GM20431 (cell line): ENCODE measurements at regions not wholly inside any gene's neighbourhood (a gene's known extent, or its start where the extent isn't known, plus 50 kb on each side); places are given as distances from the start of the nearest gene placed in this dataset.
"Not testable (repeated sequence)": the region's sequence is repeated elsewhere in the genome, so short reads cannot be mapped to it uniquely, and the experiment has no call there.

Experiments used
- in situ Hi-C: fragments of 300-500 bp; cut with MseI, MboI; formaldehyde crosslinking; loops from one replicate; pipeline ENCODE4 v1.15.0; 2020; ENCODE audit warnings: low sequenced_read_pairs; ENCODE audit not compliant: unreplicated experiment

DNA sequence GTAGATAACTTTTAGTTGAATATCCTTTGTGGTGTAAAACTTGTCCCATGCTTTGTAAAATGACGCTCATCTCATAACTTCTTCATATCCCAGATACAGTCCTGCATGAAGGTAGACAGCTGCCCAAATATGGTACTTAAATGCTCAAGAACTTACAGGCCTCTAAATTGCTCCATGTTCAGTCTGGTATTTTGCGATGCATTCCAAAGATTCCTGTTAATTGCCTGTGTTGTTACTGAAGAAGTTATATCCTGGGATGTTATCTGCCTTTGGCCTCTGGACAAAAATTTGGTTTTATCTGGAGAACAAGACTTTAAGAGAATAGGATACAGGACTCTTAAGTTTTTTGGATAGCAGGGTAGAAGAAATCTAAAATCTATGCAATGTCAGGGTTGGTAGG, 473.0 kb downstream of the PCNX1 start:
- in situ Hi-C loops, result no loop called here

DNA sequence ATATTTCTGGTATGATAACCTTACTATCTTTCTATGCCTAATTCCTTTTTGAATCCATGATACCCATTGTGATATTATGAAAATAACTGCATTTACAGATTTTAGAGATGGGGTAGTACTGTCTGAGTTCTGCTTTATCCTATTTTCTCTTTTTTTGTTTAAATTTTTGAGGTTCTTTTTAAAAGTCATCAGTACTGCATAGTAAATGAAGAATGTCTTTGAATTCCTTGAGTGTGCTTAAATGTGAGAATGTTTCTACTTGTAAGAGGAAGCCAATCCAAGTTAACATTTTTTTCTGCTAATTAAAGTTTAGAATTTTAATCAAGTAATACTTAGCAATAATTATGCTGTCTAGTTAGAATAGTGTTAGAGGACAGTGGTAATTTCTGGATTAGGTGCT, 474.6 kb downstream of the PCNX1 start:
- in situ Hi-C loops, result no loop called here

DNA sequence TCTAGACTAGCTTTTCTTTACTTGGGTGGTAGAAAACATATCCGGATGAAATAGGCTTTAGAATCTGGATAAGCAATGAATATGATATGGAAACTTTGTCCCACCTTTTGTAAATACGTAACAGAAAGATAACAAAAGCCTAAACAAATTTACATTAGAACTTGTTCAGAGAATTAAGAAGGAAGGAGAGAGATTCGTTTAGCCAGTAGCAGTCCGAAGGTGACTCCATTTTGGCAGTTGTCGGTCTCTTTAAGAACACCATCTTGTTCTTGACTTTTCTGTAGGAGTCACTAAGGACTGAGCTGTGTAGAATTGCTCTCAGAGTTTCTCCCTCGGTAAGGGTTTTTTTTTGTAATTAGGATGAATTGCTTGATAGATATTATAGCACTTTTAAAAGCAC, 475.1 kb downstream of the PCNX1 start:
- in situ Hi-C loops, result no loop called here

DNA sequence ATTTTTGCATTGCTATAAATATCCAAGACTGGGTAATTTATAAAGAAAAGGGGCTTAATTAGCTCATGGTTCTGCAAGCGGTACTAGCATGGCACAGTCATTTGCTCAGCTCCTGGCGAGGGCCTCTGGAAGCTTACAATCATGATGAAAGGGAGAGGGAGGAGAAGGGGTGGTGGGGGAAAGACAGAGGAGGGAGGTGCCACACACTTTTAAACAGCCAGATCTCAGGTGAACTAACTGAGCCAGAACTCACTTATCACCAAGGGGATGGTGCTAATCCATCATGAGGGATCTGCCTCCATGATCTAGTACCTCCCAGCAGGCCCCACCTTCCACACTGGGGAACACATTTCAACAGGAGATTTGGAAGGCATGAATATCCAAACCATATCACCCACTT, 476.3 kb downstream of the PCNX1 start:
- in situ Hi-C loops, result no loop called here

DNA sequence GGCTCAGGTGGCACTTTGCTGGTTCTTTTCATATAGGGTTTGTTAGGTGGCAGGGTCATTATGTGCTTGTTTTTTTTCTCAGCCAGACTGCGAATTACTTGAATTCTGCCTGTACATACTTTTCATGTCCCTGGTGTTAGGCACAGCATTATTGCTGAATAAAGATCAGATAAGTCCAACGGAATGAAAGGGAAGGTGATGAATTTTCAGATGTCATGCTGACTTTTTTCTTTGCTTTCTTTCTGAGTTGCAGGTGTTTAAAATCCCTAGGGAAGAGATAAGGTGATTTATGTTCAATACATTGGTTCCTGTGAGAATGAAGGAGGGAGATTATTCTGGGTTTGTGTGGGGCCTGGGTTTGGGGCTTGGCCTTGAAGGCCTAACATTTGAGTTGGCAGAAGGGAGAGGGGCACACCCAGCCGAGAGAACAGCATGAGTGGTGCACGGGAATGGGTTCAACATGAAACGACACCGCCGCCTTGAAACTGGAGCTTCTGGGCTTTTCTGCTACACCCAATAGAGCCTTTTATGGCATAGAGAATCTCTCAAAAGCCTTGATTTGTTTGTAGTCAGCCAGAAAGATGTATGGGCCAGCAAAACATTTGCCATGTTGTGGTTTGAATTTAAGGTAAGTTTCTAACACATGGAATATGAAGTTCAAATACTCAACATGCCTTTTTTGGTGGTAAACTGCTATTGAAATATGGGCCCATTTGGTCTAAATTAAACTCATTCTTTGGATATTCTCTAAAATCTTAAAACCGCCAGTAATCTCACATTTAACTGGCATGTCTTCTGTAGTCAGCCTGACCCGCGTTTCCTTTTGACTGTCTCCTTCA, 477.0 kb downstream of the PCNX1 start:
- in situ Hi-C loops, result no loop called here

DNA sequence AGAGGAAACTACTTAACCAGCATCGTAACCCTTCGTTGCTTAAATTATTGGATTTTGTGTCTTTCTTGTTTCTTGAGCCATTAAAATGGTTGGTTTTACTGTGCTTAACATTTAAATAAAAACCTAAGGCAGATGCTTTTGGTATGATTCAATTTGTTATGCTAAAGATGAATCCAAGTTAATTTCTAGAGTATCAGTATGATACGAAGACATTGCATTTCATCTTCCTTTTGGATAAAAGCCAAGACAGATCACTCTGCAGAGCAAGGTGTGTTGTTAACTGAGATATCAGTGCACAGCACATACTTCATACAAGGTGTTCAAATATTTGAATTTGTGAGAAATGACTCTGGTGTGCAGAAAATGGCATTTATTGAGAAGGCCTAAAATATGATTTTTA, 480.5 kb downstream of the PCNX1 start:
- in situ Hi-C loops, result no loop called here

DNA sequence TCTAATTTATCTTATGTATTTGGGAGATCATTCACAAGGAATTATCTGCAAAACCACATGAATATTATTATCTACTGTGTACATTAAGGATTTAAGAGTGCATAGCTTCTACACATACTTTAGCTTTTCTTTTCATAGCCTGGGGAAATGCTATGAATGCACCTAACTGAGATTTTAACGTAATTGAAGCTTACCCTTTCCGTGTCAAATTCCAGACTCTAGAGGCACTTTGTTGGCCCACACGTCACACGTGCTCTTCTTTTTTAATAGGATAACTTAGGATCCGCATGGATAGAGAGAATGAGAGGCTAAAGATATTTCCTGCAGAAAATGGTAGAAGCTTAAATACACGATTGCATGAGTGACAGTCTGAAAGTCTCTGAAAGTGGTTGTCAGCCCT, 481.1 kb downstream of the PCNX1 start:
- in situ Hi-C loops, result no loop called here

DNA sequence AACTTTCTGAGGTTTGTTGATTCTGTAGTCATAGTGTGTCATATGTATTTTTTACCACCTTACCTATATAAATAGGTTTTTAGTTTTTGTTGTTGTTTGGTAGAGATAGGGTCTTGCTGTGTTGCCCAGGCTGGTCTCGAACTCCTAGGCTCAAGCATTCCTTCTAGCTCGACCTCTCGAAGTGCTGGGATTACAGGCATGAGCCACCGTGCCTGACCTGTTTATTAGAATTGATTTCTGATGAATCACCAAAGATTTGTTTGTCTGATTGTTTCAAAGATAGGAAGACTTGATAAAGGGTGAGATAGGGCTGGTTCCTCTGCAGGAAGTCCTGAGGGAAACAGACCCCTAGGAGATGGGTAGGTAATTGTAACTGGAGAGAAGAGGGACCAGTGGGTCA, 481.6 kb downstream of the PCNX1 start:
- in situ Hi-C loops, result no loop called here

DNA sequence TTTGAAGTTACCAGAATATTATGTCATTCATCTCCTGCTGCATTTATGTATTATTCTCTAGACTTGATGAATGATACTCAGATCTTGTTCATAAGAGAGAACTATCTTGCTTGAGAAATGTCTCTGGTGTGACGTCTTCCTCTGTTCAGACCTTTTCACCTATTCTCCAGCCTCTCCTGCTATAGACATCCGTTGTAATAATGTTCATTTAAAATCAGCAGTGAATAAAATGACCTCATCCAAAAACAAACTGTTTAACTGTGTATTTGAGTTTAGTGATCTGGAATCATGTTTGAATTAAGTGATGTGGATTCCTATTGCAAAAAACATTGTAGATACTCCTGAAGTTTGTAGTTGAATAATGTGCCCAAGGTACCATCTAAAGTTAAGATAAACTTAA, 487.1 kb downstream of the PCNX1 start:
- in situ Hi-C loops, result no loop called here

DNA sequence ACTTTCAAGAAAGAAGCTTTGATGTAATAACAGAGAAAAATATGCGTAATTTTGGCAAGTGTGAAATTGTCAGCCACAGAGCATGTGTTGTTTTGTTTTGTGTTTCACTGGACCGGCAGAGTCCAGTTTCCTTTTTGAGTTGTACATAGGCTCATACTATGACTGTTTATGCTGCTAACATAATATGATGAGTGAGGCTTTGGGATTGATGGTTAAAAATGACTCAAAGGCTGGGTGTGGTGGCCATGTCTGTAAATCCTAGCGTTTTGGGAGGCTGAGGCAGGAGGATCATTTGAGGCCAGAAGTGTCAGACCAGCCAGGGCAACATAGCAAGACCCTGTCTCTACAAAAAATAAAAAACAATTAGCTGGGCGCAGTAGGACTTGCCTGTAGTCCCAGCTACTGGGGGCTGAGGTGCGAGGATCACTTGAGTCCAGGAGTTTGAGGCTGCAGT, 487.9 kb downstream of the PCNX1 start:
- in situ Hi-C loops, result no loop called here

DNA sequence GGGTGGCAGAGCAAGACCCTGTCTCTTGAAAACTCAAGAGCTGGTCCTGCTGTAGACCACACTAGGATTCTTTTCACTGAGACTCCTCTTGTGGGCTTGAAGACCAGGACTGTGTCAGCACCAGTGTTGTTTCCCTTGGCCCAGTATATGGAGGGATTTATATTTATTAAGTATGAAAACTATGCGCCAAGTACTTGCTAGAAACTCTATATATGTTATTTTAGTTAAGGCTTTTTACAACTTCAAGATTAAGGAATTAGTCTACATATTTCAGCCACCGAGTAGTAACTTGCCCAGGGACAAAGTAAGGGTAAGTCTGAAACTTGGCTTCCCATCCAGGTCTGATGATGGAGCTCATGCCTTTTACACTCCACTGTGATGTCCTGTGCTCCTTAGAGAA, 488.4 kb downstream of the PCNX1 start:
- in situ Hi-C loops, result no loop called here

DNA sequence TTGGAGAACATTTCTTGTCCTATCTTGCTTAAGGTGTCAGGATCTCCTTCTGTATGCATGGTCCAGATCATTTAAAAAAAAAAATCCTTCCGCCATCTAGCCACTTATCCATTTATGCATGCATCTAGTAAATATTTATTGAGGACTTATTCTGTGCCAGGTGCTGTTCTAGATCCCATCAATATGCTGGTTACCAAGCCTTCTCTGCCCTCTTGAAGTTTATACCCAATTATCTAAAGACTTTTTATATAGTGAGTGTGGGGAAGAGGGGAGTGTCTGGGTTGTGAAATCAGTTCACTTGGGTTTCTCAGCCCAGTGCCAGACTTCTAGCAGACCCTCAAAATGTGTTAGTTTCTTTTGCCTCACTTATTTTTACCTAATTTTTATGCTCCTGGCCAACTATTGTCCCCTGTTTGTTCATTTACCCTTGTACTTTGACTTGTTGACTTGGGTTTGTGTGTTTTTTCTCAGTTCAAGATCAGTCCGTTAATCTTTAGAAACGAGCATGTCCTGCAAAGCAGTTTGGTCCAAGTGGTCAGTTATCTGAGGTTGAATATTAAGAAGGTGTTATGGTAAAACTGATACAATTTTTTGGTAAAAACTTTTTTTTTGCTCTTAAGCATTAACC, 488.9 kb downstream of the PCNX1 start:
- in situ Hi-C loops, result no loop called here

DNA sequence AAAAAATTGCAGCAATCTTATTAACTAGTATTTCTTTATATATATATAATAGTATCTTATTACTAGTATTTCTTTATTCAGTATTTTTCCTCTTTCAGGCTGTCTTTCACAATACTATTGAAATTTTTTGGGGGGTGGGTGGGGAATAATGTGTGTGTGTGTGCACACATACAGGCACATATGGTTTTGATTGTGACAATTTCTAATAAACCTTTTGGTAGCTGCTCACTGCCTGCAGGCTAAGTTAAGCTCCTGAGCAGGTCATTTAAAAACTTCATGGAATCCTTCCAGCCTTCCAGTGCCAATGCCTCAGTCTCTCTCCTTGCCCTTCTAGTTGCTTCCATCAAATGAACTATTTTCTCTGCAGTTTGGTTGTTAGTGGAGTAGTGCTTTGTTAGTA, 490.1 kb downstream of the PCNX1 start:
- in situ Hi-C loops, result no loop called here

DNA sequence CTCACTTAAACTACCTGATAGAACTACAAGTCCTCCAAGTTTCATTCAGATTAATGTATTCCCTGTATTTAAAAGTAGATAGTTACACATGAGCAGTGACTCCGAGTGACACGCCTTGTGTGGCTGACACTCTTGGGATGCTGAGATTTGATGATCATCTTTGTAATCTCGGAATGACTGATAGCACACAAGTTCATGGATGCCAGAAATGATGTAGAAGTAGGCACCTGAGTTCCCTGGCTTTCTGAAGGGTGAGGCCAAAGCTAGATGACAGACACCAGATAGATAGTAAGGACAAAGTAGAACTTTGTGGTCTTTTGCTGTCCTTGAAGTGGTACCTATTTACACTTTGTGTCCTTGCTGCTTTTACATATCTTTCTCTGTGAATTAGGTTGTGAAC, 491.2 kb downstream of the PCNX1 start:
- in situ Hi-C loops, result no loop called here

DNA sequence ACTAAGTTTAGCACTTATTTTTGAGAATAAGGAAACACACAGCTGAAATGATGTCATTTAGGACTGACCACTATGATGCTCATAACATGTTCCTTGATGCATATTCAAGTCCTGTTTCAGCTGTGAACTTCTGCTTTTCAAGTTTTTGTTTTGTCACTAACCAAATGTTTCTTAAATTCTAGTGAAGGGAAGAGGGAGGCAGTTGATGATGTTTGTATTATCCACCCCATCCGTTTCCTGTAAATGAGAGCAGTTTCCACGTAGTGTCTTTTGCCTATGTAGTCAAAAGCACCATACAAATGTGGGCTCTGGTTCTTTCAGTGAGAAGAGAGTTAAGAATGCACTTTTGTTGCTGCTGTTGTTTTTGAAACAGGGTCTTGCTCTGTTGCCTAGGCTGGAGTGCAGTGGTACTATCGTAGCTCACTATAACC, 491.8 kb downstream of the PCNX1 start:
- in situ Hi-C loops, result no loop called here

DNA sequence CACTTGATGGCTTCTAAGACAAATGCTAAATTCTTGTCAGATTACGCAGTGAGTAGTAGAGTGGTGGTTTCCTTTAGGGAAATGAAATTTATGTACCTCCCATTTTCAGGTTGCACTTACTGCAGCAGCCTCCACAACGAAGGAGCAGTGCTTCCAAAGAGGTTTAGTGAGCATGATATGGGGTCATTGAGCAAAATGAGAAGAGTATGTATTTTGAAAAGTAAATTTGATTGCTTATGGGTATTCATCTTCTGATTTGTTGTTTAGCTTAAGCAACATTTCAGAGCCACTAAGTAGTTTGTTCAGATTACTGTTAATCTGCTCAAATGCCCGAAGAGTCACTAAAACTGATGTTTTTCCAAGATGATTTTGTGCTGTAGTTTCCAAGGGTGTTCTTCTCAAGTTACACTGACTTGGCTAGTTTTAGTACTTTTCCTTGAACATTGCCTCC, 493.6 kb downstream of the PCNX1 start:
- in situ Hi-C loops, result no loop called here

DNA sequence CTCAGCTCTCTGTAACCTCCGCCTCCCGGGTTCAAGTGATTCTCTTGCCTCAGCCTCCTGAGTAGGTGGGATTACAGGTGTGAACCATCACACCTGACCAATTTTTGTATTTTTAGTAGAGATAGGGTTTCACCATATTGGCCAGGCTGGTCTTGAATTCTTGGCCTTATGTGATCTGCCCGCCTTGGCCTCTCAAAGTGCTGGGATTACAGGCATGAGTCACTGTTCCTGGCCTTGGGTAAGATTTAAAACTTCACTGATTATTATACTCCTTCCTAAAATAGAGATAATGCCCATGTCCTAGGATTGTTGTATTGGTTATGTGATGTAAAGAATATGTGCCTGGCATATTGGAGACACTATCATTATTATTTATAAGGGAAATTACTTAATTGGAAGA, 495.2 kb downstream of the PCNX1 start:
- in situ Hi-C loops, result not testable (repeated sequence)

DNA sequence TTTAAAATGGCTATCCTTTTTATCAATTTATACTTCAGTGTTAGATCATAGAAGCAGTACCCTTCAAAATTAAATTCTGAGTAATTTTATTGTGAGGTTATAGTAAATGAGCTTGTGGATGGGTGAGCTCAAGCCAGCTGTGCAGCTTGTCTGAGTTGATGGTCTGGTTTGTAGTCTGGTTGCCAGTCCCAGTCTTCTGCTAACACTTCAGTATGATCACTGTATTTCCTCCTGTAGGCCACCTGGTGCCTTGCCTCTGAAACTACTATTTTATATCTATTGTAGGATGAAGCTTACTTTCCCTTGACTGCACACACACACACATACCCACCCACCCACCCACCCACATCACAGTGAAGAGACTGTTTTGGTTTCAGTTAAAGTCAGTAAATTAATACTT, 496.4 kb downstream of the PCNX1 start:
- in situ Hi-C loops, result no loop called here

DNA sequence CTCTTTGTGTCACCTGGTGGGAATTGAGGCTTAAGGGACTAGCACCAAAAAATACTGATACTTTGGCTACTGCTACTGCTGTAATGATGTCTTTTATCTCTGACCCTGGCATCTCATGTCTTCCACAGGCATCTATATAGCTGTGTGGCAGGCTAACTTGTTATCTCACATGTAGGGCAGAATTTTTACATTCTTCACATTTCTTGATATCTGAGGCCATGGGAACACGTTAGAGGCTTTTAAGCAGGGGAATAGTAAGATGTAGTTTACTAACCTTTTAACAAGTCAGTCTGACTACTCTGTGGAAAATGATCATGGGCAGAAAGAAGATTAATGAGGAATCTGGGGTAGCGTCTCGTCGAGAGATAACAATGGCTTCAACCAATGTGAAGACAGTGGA, 498.4 kb downstream of the PCNX1 start:
- in situ Hi-C loops, result no loop called here

DNA sequence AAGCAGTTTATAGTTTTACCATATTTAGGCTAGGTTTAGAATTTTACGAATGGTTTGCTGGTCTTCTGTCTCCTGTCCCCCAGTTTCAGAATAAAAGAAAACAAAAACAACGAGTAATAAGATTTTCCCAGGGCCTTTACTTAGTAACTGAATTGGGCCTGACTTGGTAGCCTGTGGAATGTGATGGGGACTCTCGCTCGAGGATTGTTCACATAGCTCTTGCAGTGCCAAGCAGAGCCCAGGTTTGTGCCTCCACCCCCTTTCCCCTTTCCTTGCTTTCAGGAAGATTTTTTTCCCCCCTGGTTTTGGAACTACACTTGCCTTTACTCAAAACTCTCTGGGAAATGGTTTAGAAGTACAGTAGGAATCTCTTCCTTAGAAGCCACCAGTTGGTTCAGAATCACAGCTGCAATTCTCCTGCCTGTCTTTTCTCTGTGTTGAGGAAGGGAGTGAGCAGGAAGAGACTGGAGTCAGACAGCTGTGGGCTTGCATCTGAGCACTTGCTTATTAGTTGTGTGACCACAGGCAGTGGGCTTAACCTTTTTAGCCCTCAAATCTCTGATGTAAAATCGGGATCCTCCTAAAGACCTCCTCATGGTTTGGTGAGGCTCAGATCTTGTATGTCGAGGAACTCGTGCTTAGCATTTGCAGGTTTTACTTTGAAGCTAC, 501.2 kb downstream of the PCNX1 start:
- in situ Hi-C loops, result no loop called here

DNA sequence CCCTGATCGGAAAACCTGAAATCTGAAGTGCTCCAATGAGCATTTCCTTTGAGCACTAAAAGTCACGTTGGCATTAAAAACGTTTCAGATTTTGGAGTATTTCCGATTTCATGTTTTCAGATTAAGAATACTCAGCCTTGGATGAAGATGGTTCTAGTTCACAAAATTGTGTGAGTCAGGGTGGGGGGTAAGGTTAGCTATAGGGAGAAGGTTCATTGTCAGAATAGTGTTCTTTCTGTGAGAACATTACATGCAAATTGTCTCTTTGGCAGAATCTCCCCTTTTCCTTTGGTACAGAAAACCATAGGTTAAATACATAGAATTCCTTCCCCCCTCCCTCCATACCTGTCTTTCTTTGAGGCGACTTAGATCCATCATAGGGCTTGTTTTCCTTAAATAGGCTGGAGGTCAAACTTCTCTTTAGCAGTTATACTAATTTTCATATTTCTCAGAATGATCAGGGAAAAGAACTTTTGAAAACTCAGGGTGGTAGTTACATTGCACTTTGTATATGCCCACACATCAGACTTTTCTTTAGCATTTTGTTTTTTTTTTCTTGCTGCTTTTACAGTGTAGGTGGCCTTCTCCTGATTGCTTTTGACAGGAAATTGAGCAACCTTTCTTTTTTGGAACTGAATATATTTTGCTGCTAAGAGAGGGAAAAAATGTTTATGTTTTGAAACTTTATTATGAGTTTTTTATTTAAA, 503.5 kb downstream of the PCNX1 start:
- in situ Hi-C loops, result no loop called here
